ENCODE measurements at regions not wholly inside any gene's neighbourhood (a gene's known extent, or its start where the extent isn't known, plus 50 kb on each side); places are given as distances from the start of the nearest gene placed in this dataset.
"Not testable (repeated sequence)": the region's sequence is repeated elsewhere in the genome, so short reads cannot be mapped to it uniquely, and the experiment has no call there.

- DNase-seq = not testable (repeated sequence)
Observed at GRCh38 chr1:149366402-149366801, 108.4 kb upstream of the NBPF19 start.

- DNase-seq = not testable (repeated sequence)
Observed at GRCh38 chr1:149367472-149368044, 107.3 kb upstream of the NBPF19 start.

GRCh38 chr1:149368337-149368736, 106.5 kb upstream of the NBPF19 start:
- DNase-seq = not testable (repeated sequence)

GRCh38 chr1:149369081-149369480, 105.8 kb upstream of the NBPF19 start:
- DNase-seq = not testable (repeated sequence)

GRCh38 chr1:149371955-149372354, 102.9 kb upstream of the NBPF19 start:
- DNase-seq = not testable (repeated sequence)

- DNase-seq = not testable (repeated sequence)
Observed at GRCh38 chr1:149378462-149378861, 96.4 kb upstream of the NBPF19 start.

GRCh38 chr1:149390173-149390926, 84.5 kb upstream of the NBPF19 start:
- DNase-seq = peak; percentile 64 to 68

GRCh38 chr1:149390931-149391330, 83.9 kb upstream of the NBPF19 start:
- not testable (repeated sequence) for DNase-seq

- not testable (repeated sequence) for DNase-seq
Observed at GRCh38 chr1:149395802-149396201, 79.0 kb upstream of the NBPF19 start.

GRCh38 chr1:149398527-149398926, 76.3 kb upstream of the NBPF19 start:
- not testable (repeated sequence) for DNase-seq

- not testable (repeated sequence) for DNase-seq
Observed at GRCh38 chr1:149408404-149408803, 66.4 kb upstream of the NBPF19 start.

GRCh38 chr1:149415373-149415772, 59.5 kb upstream of the NBPF19 start:
- not testable (repeated sequence) for DNase-seq

- not testable (repeated sequence) for DNase-seq
Observed at GRCh38 chr1:149418782-149419181, 56.1 kb upstream of the NBPF19 start.

GRCh38 chr1:149423122-149423521, 51.7 kb upstream of the NBPF19 start:
- not testable (repeated sequence) for DNase-seq
